Central memory CD8-positive, alpha-beta T cell (primary cell): ENCODE measurements at regions not wholly inside any gene's neighbourhood (a gene's known extent, or its start where the extent isn't known, plus 50 kb on each side); places are given as distances from the start of the nearest gene placed in this dataset.
"Not testable (repeated sequence)": the region's sequence is repeated elsewhere in the genome, so short reads cannot be mapped to it uniquely, and the experiment has no call there.

ENCODE experiments used
- ATAC-seq: fragments of 150-1000 bp; cut with Tn5 transposase; replicated peaks from 2 replicates; pipeline ENCODE4 v1.10.0; 2022; ENCODE audit warnings: mild to moderate bottlenecking, moderate FRiP score, moderate number of reproducible peaks; ENCODE audit not compliant: poor library complexity, severe bottlenecking; ENCODE audit errors: extremely low read depth
- DNase-seq, 2 donors: peaks; one replicate each; pipeline ENCODE4 v3.0.0; 2021; ENCODE audit warnings: low spot score in 2 of 2
- H3K27ac Mint-ChIP-seq: one replicate; pipeline ENCODE4 v1.8.0; 2022; ENCODE audit warnings: low read depth, mild to moderate bottlenecking, moderate library complexity, mixed read lengths
- H3K27me3 Mint-ChIP-seq: one replicate; pipeline ENCODE4 v1.8.0; 2022; ENCODE audit warnings: mixed read lengths
- H3K36me3 Mint-ChIP-seq: one replicate; pipeline ENCODE4 v1.8.0; 2022; ENCODE audit warnings: mild to moderate bottlenecking, moderate library complexity, mixed read lengths; ENCODE audit not compliant: insufficient read depth
- H3K4me1 Mint-ChIP-seq: one replicate; pipeline ENCODE4 v1.8.0; 2022; ENCODE audit warnings: mixed read lengths
- H3K4me3 Mint-ChIP-seq: one replicate; pipeline ENCODE4 v1.8.0; 2022; ENCODE audit warnings: mild to moderate bottlenecking, moderate library complexity, mixed read lengths
- H3K9me3 Mint-ChIP-seq: one replicate; pipeline ENCODE4 v1.8.0; 2022; ENCODE audit warnings: mixed read lengths

DNA sequence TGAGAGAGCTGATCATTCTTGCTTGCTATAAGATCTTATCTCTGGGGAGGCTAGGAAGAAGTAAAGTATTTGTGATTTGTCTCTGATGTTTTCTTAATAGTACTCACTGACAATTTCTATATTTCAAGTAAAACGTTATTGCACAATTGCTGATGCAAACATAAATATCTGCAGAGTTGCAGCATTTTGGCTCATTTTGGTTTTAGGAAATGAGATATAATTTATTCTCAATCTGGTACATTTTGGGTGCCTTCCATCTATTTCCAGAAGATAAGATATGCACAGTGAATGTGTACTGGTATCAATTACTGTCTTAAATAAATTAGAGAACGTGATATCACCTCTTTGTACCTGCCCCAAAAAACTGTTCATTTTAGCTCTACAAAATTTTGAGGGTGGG lies 1431.5 kb downstream of the BRINP3 start:
- ATAC-seq (no peak), DNase-seq (no peak)
- H3K27ac Mint-ChIP-seq: no peak overlapping the region
- peaks cover 11% of the 10 kb centered on the region for H3K9me3 Mint-ChIP-seq
- H3K4me3 Mint-ChIP-seq: no peak overlapping the region
- H3K27me3 Mint-ChIP-seq: no peaks in the 10 kb centered on the region
- H3K4me1 Mint-ChIP-seq: no peaks in the 10 kb centered on the region
- H3K36me3 Mint-ChIP-seq: no peaks in the 10 kb centered on the region

DNA sequence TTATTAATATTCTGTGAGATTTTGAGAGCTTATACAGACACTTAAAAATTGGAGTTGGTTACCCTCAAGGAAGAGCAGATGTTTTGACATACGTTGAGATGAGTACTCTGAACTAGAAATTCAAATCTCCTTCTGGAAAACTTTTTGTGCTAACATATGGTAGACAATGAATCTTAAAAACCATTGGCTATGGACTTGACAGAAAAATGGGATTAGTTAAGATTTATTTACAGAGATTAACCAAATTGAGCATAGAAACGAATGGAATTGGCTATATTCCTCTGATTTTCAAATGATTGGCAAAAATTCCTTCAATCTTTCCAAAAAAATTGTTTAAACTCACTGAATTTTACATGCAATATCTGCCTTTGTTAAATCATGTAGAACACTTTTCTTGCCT lies 1392.9 kb downstream of the BRINP3 start:
- no peak overlapping the region for H3K27ac Mint-ChIP-seq
- no peaks in the 10 kb centered on the region for H3K27me3 Mint-ChIP-seq
- H3K4me1 Mint-ChIP-seq: no peaks in the 10 kb centered on the region
- H3K9me3 Mint-ChIP-seq: peaks cover 24% of the 10 kb centered on the region
- no peaks in the 10 kb centered on the region for H3K36me3 Mint-ChIP-seq
- ATAC-seq: no peak
- no peak overlapping the region for H3K4me3 Mint-ChIP-seq
- no peak for DNase-seq

GRCh38 chr1:189103956-189104355 lies 1373.7 kb downstream of the BRINP3 start:
- Mint-ChIP-seq H3K36me3 (no peaks in the 10 kb centered on the region), H3K4me1 (no peaks in the 10 kb centered on the region), H3K9me3 (peaks cover 16% of the 10 kb centered on the region), H3K4me3 (no peak overlapping the region), H3K27me3 (no peaks in the 10 kb centered on the region), H3K27ac (no peak overlapping the region)
- DNase-seq: no peak
- ATAC-seq: no peak

GRCh38 chr1:189117072-189117770 lies 1360.4 kb downstream of the BRINP3 start:
- no peaks in the 10 kb centered on the region for H3K36me3 Mint-ChIP-seq
- no peak overlapping the region for H3K27ac Mint-ChIP-seq
- no peaks in the 10 kb centered on the region for H3K27me3 Mint-ChIP-seq
- H3K4me1 Mint-ChIP-seq: no peaks in the 10 kb centered on the region
- H3K9me3 Mint-ChIP-seq: peaks cover 7% of the 10 kb centered on the region
- H3K4me3 Mint-ChIP-seq: no peak overlapping the region
- no peak for DNase-seq
- ATAC-seq: no peak

DNA sequence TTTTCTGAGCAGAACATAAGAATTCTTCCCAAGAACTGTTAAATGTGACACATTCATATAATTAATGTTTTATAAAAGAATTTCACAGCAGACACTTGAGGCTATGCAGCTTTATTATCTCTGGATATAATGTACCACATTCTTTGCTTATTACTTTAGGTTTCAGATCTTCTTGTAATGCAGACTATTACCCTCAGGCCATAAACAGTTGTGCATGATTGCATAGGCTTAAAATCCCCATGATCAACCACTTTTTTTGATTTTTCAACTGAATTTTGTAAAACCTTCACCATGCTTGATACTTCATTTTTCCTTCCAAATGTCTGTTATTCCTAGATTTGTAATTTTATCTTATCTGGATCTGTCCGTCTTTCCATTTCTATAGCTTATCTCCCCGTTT lies 1355.7 kb downstream of the BRINP3 start:
- H3K4me1 Mint-ChIP-seq: no peaks in the 10 kb centered on the region
- H3K36me3 Mint-ChIP-seq: peaks cover 2% of the 10 kb centered on the region
- no peak overlapping the region for H3K4me3 Mint-ChIP-seq
- no peaks in the 10 kb centered on the region for H3K27me3 Mint-ChIP-seq
- no peak overlapping the region for H3K27ac Mint-ChIP-seq
- no peak for ATAC-seq
- no peak for DNase-seq
- H3K9me3 Mint-ChIP-seq: peaks cover 12% of the 10 kb centered on the region

GRCh38 chr1:189125694-189126093 lies 1352.0 kb downstream of the BRINP3 start:
- Mint-ChIP-seq H3K9me3 (peaks cover 12% of the 10 kb centered on the region), H3K4me1 (no peaks in the 10 kb centered on the region), H3K4me3 (no peak overlapping the region), H3K27ac (no peak overlapping the region), H3K36me3 (peaks cover 2% of the 10 kb centered on the region), H3K27me3 (no peaks in the 10 kb centered on the region)
- ATAC-seq (no peak), DNase-seq (no peak)

- H3K36me3 Mint-ChIP-seq: no peaks in the 10 kb centered on the region
- ATAC-seq (no peak), DNase-seq (no peak)
- H3K4me1 Mint-ChIP-seq: no peaks in the 10 kb centered on the region
- peaks cover 5% of the 10 kb centered on the region for H3K9me3 Mint-ChIP-seq
- no peak overlapping the region for H3K4me3 Mint-ChIP-seq
- H3K27me3 Mint-ChIP-seq: no peaks in the 10 kb centered on the region
- no peak overlapping the region for H3K27ac Mint-ChIP-seq
These were observed 1346.1 kb downstream of the BRINP3 start for GRCh38 chr1:189131576-189131975.

- H3K27me3 Mint-ChIP-seq, H3K27ac Mint-ChIP-seq, H3K4me3 Mint-ChIP-seq: not testable (repeated sequence)
These were observed 1337.9 kb downstream of the BRINP3 start for GRCh38 chr1:189139748-189140147.

DNA sequence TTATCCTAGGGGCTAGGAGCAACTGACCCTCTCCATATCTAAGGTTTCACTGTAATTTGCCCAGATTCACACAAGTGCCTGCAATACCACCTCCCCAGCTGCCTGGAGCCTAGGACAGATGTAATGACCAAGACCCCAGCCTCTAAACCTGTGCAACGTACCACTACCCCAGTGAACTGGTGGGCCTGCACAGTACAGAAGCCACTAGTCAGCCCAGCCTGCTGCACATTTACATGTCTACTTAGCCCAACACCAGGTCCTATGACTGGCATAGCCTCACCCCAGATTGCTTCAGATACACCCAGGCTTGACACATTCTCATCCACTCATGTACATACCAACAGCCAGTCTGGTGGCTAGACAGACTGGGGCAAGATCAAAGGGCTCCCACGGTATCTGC lies 1336.6 kb downstream of the BRINP3 start:
- H3K27me3 Mint-ChIP-seq: no peaks in the 10 kb centered on the region
- no peak overlapping the region for H3K27ac Mint-ChIP-seq
- no peak for DNase-seq
- H3K36me3 Mint-ChIP-seq: no peaks in the 10 kb centered on the region
- H3K9me3 Mint-ChIP-seq: peaks cover 11% of the 10 kb centered on the region
- no peak for ATAC-seq
- no peaks in the 10 kb centered on the region for H3K4me1 Mint-ChIP-seq
- no peak overlapping the region for H3K4me3 Mint-ChIP-seq

More at GRCh38 chr1:189139748-189140147, 1337.9 kb downstream of the BRINP3 start:
- H3K4me1 Mint-ChIP-seq, H3K36me3 Mint-ChIP-seq, ATAC-seq, DNase-seq: not testable (repeated sequence)
- H3K9me3 Mint-ChIP-seq: peaks cover 13% of the 10 kb centered on the region

GRCh38 chr1:189149547-189150375 lies 1327.9 kb downstream of the BRINP3 start:
- Mint-ChIP-seq H3K27me3 (no peaks in the 10 kb centered on the region), H3K4me3 (no peak overlapping the region), H3K4me1 (no peaks in the 10 kb centered on the region), H3K9me3 (peaks cover 6% of the 10 kb centered on the region), H3K36me3 (no peaks in the 10 kb centered on the region), H3K27ac (no peak overlapping the region)
- no peak for DNase-seq
- no peak for ATAC-seq

DNA sequence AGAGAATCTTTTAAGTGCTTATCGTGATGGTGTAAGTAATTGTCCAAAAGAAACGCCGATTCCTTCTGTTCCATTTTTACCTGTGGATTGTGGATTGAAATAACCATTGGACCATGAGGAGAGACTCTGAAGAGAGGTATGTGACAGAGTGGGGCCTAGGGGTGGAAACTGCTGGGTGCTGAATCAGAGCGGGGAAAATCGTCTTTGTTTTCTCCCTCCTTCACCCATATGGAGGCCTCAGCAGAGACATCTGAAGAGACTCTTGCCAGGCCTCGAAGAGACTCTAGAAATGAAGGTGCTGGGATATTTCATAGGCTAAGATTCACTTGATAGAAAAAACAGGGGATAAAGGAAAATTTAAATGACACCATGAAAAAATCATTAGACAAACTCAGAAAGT lies 1327.0 kb downstream of the BRINP3 start:
- DNase-seq (no peak), ATAC-seq (no peak)
- Mint-ChIP-seq H3K4me3 (no peak overlapping the region), H3K27me3 (no peaks in the 10 kb centered on the region), H3K27ac (no peak overlapping the region), H3K4me1 (no peaks in the 10 kb centered on the region), H3K36me3 (no peaks in the 10 kb centered on the region), H3K9me3 (peaks cover 9% of the 10 kb centered on the region)

DNA sequence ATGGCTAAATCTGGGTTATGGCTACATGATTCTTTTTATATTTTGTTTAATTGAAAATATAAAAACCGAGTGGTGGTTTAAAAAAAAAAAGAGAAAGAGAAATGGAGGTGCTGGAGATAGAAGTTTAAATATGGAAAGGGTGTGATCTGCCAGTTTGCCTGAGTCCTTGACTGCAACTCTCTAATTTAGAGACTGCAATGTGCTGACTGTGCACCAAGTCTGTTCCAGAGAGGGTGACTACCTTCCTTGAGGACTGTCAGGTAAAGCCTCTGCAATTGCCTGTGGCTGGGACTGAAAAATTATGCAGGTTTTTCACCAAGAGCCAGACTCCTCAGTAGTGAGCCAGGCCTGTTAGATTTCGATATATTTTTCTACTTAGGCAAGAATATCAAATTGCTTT lies 1326.3 kb downstream of the BRINP3 start:
- no peaks in the 10 kb centered on the region for H3K36me3 Mint-ChIP-seq
- ATAC-seq (no peak), DNase-seq (no peak)
- H3K27me3 Mint-ChIP-seq: no peaks in the 10 kb centered on the region
- H3K9me3 Mint-ChIP-seq: peaks cover 11% of the 10 kb centered on the region
- no peaks in the 10 kb centered on the region for H3K4me1 Mint-ChIP-seq
- no peak overlapping the region for H3K4me3 Mint-ChIP-seq
- H3K27ac Mint-ChIP-seq: no peak overlapping the region

GRCh38 chr1:189152685-189153084 lies 1325.0 kb downstream of the BRINP3 start:
- Mint-ChIP-seq H3K27me3 (no peaks in the 10 kb centered on the region), H3K27ac (no peak overlapping the region), H3K9me3 (peaks cover 13% of the 10 kb centered on the region), H3K4me1 (no peaks in the 10 kb centered on the region), H3K36me3 (no peaks in the 10 kb centered on the region), H3K4me3 (no peak overlapping the region)
- no peak for DNase-seq
- ATAC-seq: no peak
